ENCODE measurements at regions not wholly inside any gene's neighbourhood (a gene's known extent, or its start where the extent isn't known, plus 50 kb on each side); places are given as distances from the start of the nearest gene placed in this dataset.
"Not testable (repeated sequence)": the region's sequence is repeated elsewhere in the genome, so short reads cannot be mapped to it uniquely, and the experiment has no call there.

- DNase-seq, result no peak
Observed at GRCh38 chr9:106451223-106451622, 411.7 kb upstream of the ZNF462 start.

- DNase-seq, result no peak
Observed at GRCh38 chr9:106456581-106456980, 406.4 kb upstream of the ZNF462 start.

GRCh38 chr9:106467113-106467864 is 395.7 kb upstream of the ZNF462 start:
- no peak for DNase-seq

GRCh38 chr9:106467865-106468164 is 395.2 kb upstream of the ZNF462 start:
- DNase-seq, result no peak

- no peak for DNase-seq
Observed at GRCh38 chr9:106468431-106468830, 394.5 kb upstream of the ZNF462 start.

DNA sequence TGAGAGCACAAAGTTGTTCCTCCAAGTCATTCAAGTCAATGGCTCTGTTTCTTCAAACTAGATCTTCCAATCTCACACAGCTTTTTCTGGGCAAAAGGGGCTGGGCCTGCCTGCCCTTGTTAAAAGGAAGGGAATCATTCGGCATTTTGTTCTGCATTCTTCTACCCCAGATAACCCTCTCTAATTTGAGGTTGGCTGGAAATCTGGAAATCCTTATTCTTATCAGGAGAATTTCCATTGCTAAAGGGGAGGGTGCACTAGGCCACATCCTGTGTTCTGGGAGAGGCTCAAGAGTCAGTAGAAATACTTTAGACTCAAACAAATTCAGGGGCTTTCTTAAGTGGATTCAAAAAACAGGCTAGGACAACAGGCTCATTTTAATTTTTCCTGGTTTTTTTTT is 384.7 kb upstream of the ZNF462 start:
- DNase-seq, result no peak

- DNase-seq, result no peak
Observed at GRCh38 chr9:106478727-106479126, 384.2 kb upstream of the ZNF462 start.

- DNase-seq, result no peak
Observed at GRCh38 chr9:106479679-106480078, 383.3 kb upstream of the ZNF462 start.

DNA sequence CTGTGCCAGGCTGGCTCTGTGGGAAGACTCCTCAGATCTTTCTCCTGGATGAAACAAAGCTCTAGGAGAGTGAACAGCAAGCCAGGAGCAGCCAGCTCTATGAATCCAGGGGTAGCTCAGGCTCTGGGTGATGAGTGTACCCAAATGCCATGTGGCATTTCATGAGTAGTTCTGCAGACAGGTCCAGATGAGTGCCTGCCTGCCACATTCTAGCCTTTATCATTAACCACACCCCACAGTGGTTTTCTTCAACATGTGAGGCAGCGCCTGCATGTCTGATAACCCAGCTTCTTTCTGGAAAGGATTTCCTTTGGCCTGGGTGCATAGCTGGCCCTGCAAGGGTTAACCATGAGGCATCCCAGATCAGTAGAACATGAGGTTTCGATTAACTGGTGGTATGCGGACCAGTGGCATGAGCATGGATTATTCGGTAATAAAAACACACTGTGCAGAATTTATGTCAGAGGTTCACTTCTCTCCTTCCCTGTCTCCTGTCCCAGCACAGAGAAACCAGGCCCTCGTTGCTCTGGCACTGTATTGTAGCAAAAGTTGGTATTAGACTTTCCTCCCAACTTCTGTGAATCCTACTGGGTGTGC is 381.9 kb upstream of the ZNF462 start:
- DNase-seq, result no peak

GRCh38 chr9:106482733-106483132 is 380.2 kb upstream of the ZNF462 start:
- no peak for DNase-seq

DNA sequence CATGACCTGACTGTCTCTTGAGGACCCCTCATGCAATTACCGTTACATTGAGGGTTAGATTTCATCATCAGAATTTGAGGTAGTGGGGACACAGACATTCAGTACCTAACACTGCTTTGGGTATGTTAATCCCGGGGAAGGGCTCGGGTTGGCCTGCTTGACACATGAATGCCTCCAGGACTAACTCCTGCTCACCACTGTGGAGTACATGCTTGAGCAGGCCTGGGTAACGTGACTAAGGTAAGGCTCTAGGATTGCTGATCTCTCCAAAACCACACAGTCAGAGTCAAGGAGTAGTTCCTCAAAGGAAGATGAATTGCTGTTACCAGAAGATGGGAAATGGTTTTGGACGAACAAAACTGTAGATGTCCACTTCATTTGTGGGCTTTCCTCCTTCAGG is 376.3 kb upstream of the ZNF462 start:
- no peak for DNase-seq

- DNase-seq, result no peak
Observed at GRCh38 chr9:106487266-106487665, 375.7 kb upstream of the ZNF462 start.

DNA sequence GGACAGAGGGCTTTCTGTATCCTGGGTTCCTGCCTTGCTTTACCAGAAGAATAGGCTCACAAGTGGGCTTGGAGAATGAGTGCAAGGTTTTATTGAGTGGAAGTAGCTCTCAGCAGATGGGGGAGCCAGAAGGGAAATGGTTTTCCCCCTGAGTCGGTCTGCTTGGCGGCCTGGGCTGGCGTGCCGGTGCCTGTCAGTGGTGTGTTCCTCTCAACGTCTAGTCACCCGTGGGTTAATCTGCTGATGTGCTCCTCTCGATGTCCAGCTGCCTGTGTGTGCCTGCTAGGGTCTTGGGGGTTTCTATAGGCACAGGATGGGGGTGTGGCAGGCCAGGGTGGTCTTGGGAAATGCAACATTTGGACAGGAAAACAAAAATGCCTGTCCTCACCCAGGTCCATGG is 370.8 kb upstream of the ZNF462 start:
- not testable (repeated sequence) for DNase-seq

GRCh38 chr9:106500171-106500570 is 362.8 kb upstream of the ZNF462 start:
- no peak for DNase-seq

DNA sequence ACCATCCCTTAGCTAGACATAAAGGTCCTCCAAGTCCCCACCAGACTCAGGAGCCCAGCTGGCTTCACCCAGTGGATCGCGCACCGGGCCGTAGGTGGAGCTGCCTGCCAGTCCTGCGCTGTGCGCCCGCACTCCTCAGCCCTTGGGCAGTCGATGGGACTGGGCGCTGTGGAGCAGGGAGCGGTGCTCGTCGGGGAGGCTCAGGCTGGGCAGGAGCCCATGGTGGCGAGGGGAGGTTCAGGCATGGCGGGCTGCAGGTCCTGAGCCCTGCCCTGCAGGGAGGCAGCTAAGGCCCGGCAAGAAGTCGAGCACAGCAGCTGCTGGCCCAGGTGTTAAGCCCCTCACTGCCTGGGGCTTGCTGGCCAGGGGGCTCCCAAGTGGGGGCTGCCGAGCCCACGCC is 361.8 kb upstream of the ZNF462 start:
- not testable (repeated sequence) for DNase-seq

DNA sequence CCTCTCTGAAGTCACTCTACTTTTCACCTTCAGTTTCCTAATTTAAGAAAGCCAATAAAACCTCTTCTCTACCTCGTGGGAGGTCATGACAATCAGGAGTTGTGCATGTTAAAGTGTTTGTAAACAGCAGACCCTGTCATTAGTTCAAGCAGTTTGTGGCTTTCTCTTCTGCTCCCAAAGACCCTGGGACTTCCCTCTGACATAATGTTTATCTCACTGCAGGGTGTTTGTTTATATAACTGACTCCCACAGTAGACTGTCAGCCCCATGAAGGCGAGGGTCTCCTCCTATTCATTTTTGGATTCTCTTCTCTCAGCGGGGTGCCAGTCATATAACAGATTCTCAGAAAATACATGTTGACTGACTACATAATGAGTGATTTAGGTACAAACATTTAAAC is 360.0 kb upstream of the ZNF462 start:
- no peak for DNase-seq

GRCh38 chr9:106503759-106504158 is 359.2 kb upstream of the ZNF462 start:
- no peak for DNase-seq

DNA sequence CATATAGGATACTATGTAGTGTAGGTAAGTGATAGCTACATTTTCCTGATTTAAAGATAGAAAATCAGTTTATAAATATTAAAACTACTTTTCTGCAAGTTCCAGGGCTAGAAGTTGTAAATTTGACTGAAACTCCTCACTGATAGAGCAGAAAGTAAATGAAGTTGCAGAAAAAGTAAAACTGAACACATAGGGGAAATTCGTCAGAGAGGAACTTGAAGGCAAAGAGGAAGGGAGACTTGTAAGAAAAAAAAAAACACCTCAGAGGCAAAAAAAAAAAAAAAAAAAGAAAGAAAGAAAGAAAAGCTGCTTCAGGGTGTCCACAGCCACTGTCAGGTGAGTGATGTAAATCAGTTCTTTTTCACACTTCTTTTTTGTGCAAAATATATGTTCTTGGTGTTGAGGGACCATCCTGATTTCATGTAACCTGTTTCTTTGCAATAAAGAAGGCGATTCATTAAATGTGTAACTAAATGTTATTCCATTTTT is 336.2 kb upstream of the ZNF462 start:
- DNase-seq, result no peak

DNA sequence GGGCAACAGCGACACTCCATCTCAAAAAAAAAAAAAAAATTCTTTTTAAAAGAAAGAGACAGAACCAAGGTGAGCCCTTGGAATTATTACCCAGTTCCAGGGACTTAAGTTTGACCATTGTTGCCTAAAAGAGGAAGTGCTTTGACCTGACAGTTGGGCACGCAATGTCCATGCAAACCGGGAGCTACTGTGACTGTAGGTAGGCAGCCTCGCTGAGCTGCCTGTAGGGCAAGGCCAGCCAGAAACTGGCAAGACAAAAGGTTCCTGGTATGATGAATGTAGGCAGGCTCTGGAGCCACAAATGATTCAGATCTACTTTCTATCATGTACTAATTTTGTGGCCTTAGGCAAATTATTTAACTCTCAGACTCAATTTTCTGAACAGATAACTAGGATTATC is 334.8 kb upstream of the ZNF462 start:
- no peak for DNase-seq

DNA sequence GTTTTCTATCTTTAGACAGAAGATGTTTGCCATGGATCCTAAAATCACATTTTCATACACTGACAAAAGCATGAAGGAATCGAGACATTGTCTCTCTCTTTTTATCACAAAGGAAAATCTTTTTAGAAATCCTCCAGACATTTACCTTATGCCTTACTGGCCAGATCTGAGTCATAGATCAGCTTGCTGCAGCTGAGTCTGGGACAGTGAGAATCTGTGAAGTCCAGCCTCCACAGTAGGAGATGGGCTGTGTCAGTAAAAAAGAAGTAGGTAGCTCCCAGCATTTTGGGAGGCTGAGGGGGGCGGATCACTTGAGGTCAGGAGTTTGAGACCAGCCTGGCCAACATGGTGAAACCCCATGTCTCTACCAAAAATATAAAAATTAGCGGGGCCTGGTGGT is 333.4 kb upstream of the ZNF462 start:
- DNase-seq, result no peak

- no peak for DNase-seq
Observed at GRCh38 chr9:106531491-106531890, 331.5 kb upstream of the ZNF462 start.

GRCh38 chr9:106532306-106533015 is 330.5 kb upstream of the ZNF462 start:
- no peak for DNase-seq

DNA sequence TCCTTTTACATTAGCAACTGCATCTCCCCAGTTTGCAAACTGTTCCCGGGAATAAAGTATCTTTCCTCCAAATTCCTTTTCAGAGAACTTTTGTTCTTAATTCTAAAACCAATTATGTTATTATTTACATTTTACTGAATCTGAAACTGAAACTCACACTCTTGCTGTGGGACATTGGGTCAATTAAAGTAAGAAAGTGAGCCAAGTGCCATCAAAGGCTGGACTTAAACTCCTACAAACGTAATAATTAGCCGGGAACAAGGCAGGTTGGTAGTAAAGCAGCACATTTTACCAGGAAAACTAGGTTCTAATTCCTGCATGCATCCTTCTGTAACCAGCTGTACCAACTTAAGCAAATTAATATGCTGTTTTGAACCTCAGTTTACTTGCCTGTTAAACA is 328.2 kb upstream of the ZNF462 start:
- no peak for DNase-seq

DNA sequence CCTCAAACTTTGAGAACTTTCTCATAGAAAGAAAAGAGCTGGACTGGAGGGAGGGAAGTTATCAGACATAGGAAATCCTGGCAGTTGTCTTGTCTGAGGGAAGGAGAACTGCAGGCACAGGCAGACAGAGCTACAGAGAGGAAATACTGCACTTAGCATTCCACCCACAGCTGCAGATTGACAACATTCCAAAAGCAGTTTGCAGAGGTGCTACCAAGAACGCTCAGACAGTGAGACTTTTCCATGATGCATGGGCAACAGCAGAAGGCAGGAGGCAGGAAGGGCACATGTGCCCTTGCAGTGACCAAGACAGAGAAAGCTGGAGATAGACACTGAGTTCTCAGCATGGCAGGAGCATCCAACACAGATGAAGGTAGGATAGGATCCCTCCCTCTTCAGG is 327.5 kb upstream of the ZNF462 start:
- no peak for DNase-seq
